ENCODE measurements at regions not wholly inside any gene's neighbourhood (a gene's known extent, or its start where the extent isn't known, plus 50 kb on each side); places are given as distances from the start of the nearest gene placed in this dataset.

DNA sequence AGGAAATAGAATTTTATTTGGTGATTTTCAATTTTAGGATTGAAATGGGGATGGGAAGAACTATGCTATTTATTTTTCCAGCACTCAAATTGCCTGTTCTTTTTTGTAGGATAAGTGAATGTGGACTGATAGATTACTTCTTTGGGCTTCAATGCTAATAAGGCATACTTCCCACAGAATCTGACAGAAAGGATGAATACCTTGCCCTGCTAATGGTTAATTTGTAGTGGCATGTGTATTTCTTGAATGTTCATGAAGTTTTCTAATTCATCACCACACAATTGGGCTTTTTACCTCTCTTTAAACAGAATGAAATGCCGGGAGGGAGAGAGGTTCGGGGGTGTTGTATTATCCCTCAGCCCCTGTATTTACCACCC, 369.1 kb upstream of the ADGRL2 start:
- TF ChIP-seq, protein P1, sequence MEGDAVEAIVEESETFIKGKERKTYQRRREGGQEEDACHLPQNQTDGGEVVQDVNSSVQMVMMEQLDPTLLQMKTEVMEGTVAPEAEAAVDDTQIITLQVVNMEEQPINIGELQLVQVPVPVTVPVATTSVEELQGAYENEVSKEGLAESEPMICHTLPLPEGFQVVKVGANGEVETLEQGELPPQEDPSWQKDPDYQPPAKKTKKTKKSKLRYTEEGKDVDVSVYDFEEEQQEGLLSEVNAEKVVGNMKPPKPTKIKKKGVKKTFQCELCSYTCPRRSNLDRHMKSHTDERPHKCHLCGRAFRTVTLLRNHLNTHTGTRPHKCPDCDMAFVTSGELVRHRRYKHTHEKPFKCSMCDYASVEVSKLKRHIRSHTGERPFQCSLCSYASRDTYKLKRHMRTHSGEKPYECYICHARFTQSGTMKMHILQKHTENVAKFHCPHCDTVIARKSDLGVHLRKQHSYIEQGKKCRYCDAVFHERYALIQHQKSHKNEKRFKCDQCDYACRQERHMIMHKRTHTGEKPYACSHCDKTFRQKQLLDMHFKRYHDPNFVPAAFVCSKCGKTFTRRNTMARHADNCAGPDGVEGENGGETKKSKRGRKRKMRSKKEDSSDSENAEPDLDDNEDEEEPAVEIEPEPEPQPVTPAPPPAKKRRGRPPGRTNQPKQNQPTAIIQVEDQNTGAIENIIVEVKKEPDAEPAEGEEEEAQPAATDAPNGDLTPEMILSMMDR (IDR thresholded peaks at IDR 0.05): no peak
- TF ChIP-seq ZFX (IDR thresholded peaks at IDR 0.05; ENCODE audit: borderline replicate concordance): no peak
